GM12891 (cell line): ENCODE measurements at regions not wholly inside any gene's neighbourhood (a gene's known extent, or its start where the extent isn't known, plus 50 kb on each side); places are given as distances from the start of the nearest gene placed in this dataset.

Experiments used
- POLR2A ChIP-seq: IDR thresholded peaks from 2 replicates; pipeline ENCODE4 v1.6.1; 2011; ENCODE audit warnings: low read depth, low read length, control low read depth
- POLR2AphosphoS5 ChIP-seq: IDR thresholded peaks from 2 replicates; pipeline ENCODE4 v1.6.1; 2011; ENCODE audit warnings: low read depth, low read length, control low read depth
- POU2F2 ChIP-seq: IDR thresholded peaks from 2 replicates; pipeline ENCODE4 v1.6.1; 2011; ENCODE audit warnings: low read depth, mild to moderate bottlenecking, control low read depth, low read length, moderate library complexity
- SPI1 ChIP-seq: IDR thresholded peaks from 2 replicates; pipeline ENCODE4 v1.6.1; 2011; ENCODE audit warnings: low read depth, low read length, control low read depth
- TAF1 ChIP-seq: IDR thresholded peaks from 2 replicates; pipeline ENCODE4 v1.6.1; 2011; ENCODE audit warnings: low read depth, low read length, control low read depth

- no peak for TF ChIP-seq TAF1
- no peak for TF ChIP-seq POLR2A
- no peak for TF ChIP-seq POLR2AphosphoS5
- no peak for TF ChIP-seq SPI1
- TF ChIP-seq POU2F2, result no peak
These were observed 257.4 kb upstream of the AGA start for GRCh38 chr4:177699365-177700213.
